A673 (cell line): ENCODE measurements at regions not wholly inside any gene's neighbourhood (a gene's known extent, or its start where the extent isn't known, plus 50 kb on each side); places are given as distances from the start of the nearest gene placed in this dataset.

Experiments
- CTCF ChIP-seq: fragments of 300-800, 200-600 bp; sonication (generic); conservative IDR thresholded peaks from 2 replicates; pipeline ENCODE4 v1.5.1; 2017; ENCODE audit warnings: low read depth, mild to moderate bottlenecking, antibody characterized with exemption, low read length, moderate library complexity, mixed read lengths
- EZH2 ChIP-seq: fragments of 200-600 bp; sonication (generic); IDR thresholded peaks from 2 replicates; pipeline ENCODE4 v1.6.1; 2017; ENCODE audit warnings: borderline replicate concordance, low read depth, mild to moderate bottlenecking, mixed read lengths, antibody characterized with exemption, low read length; ENCODE audit not compliant: poor library complexity, severe bottlenecking

- no peak for TF ChIP-seq CTCF
- TF ChIP-seq EZH2 = no peak
These were observed 758.5 kb upstream of the CDH8 start for GRCh38 chr16:62794724-62795123.
